GM18517 (cell line): ENCODE measurements at regions not wholly inside any gene's neighbourhood (a gene's known extent, or its start where the extent isn't known, plus 50 kb on each side); places are given as distances from the start of the nearest gene placed in this dataset.

Source experiments
- ATAC-seq: cut with Tn5 transposase; IDR thresholded peaks from one replicate; pipeline ENCODE4 v1.9.1; 2021; ENCODE audit warnings: mild to moderate bottlenecking, moderate library complexity; ENCODE audit not compliant: unreplicated experiment

GRCh38 chr1:182295697-182296096 is 95.9 kb downstream of the GLUL start:
- no peak for ATAC-seq

- ATAC-seq: no peak
Observed at GRCh38 chr1:182293119-182293589, 98.4 kb downstream of the GLUL start.

GRCh38 chr1:182292193-182292741 is 99.3 kb downstream of the GLUL start:
- ATAC-seq: no peak

GRCh38 chr1:182291584-182292192 is 99.9 kb downstream of the GLUL start:
- ATAC-seq: no peak

DNA sequence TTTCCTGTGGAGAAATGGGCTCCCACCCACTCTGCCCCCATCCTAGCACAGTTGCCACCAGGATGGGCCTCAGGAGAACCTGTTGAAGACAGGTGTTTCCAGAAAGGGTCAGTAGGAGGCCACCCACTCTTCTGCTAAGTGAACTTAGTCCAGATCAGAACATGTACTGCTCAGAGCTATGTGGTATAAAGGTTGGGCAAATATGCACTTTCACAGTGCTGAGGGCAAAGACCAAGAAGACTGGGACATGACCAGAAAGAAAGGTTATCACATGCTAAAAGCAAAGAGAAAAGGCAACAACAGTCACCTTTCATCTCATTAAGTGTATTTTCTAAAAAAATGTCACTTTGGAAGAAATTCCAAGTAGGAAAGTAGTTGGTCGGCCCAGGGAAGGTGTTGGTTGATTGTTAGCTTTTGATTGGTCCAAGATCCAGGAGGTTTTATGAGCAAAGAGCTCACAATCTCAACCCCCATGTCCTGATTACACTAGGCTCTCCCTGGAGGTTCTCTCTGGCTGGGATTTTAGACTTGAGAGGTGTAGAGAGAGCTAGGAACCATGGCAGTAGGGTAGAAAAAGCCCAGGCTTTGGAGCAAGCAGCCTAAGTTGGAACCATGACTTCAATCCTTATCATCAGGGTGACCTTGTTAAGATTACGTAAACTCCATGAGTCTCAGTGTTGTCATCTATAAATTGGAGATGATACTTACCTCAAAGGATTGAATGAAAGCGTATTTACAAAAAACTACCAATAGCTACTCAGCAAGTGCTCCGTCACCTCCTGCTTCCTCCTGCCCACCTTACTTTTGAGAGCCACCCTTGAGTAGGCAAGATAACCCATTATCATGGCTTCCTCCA is 102.6 kb downstream of the GLUL start:
- ATAC-seq: no peak

GRCh38 chr1:182286761-182287160 is 104.8 kb downstream of the GLUL start:
- ATAC-seq: no peak

DNA sequence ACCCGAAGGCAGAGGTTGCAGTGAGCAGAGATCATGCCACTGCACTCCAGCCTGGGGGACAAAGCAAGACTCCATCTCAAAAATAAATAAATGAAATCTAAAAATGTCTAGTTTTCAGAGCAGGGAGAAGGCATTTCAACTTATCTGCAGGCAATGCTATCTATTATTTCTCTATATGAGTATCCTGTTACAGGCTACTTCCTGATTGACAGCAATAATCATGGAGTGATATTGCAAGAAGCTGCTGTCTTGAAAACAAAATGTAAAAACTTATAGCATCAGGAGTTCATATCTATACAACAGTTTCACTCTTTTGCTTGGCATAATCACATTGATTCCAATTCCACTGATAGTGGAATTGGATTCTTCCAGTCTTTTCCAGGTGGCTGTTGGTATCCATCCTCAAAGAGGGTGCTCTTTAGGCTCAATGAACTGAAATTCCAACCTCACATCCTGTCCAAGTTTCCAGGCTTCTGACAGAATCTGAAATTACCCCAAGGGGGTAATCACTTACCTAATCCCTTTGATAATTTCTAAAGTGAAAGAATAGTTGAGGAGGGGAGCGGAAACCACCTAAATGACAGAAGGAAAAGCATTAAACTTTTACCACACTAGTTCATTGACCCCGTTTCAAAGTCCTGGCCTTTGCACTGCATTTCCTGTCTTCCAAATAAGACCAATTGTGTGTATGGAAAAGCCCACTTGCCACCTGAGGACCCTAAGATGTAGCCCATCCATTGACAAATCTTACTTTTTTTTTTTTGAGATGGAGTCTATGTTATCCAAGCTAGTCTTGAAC is 107.6 kb downstream of the GLUL start:
- ATAC-seq: no peak

DNA sequence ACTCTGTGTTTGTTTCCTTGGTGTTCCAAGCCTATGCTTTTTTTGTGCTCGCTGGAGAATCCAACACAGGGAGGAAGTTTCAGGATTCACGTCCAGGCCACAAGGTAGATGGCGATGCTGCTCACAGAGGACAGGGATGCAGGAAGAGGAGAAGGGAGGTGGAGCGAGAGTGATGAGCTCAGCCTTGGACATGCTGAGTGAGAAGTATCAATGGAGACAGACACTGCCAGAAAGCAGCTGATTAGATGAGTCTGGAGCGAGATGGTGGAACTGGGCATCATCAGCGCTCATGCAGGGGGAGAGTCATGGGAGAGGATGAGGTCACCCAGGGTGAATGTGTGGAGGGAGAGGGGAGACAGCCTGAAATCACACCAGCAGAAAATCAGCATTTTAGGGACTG is 110.0 kb downstream of the GLUL start:
- no peak for ATAC-seq

- no peak for ATAC-seq
Observed at GRCh38 chr1:182280504-182280900, 111.1 kb downstream of the GLUL start.

DNA sequence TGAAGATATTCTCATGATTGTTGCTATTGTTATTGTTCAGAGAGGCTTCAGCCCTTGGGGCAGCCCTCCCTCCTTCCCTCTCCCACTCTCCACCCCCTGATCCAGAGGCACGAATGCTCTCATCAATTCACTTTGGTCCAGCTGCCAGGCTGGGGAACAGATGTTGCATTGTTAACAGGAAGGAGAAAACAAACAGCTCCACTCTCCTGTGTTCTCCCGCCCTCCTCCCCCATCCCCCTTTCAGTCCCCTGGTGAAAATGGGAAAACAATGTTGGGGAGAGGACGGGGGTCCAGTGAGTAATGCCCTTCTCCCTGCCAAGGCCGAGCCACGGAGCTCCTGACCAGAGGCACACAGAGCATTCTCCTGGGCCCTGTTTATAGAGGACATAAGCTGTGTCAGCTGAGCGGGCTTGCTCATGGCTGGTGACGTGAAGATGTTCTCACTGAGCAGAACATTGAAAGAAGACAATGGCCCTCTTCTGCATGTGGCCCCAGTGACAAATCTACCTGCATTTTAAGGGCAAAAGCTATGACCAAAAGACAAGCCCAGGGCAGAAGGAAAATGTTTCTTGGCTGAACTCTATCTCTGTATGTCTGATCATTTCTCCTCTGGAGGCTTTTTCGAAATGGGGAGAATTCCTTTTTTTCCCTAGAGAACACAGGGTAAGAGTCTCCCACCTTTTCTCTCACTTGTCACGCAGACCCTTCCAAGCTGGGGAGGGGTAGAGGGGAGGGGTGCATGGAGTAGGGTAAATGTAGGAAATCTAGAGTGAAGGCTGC is 111.7 kb downstream of the GLUL start:
- ATAC-seq: no peak

- ATAC-seq: no peak
Observed at GRCh38 chr1:182279302-182279701, 112.3 kb downstream of the GLUL start.

- no peak for ATAC-seq
Observed at GRCh38 chr1:182278144-182279054, 113.2 kb downstream of the GLUL start.

GRCh38 chr1:182275271-182275670 is 116.3 kb downstream of the GLUL start:
- ATAC-seq: no peak

GRCh38 chr1:182274618-182275017 is 117.0 kb downstream of the GLUL start:
- ATAC-seq: no peak

DNA sequence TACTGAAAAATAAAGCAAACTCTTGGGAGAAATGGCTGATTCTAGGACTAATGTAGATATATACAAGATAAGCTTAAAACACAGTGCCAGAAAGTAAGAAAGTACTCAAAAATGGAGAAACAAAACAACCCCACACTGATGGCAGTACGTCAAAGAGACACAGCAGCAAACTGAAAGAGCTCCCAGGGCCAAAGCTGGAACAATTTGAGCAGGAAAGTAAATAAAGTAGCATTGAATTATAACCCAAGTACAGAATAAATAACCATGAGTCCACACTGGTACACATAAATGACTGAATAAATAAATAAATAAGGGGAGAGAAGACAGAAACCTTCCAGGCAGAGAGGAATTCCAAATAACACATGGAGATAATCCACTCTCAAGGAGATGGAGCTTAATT is 120.9 kb downstream of the GLUL start:
- ATAC-seq: no peak

GRCh38 chr1:182269097-182269496 is 122.5 kb downstream of the GLUL start:
- no peak for ATAC-seq

DNA sequence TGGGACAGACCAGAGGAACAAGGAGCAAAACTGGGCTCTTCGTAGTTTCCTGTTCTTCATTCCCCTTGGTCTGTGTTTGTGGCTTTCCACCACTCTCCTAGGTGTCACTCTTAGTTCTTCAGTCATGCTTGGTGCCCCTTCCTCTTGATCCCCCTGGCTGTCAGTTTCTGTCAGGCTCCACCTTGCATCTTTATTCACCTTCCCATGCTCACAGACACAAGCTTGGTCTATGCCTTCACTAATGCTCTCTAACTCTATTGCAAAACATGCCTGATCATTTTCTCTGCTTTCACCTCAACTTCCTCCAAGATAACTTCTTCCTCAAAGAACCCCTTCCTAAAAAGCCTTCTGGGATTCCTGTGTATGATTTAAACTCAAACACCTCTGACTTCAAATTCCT is 122.9 kb downstream of the GLUL start:
- no peak for ATAC-seq

DNA sequence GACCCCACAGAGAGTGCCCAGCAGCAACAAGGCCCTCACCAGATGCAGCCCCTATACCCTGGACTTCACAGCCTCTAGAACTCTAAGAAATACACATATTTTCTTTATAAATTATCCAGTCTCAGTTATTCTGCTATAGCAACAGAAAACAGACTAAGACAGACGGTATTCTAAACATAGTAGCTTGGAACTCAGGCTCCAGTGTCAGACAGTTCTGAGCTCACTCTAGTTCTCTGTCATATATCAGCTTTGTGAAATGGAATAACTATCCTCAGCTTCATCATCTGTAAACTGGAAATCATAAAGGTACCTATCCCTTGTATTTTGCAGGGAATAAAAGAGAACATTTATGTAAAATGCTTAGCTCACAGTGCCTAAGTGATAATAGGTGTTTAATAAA is 127.4 kb downstream of the GLUL start:
- ATAC-seq: no peak

DNA sequence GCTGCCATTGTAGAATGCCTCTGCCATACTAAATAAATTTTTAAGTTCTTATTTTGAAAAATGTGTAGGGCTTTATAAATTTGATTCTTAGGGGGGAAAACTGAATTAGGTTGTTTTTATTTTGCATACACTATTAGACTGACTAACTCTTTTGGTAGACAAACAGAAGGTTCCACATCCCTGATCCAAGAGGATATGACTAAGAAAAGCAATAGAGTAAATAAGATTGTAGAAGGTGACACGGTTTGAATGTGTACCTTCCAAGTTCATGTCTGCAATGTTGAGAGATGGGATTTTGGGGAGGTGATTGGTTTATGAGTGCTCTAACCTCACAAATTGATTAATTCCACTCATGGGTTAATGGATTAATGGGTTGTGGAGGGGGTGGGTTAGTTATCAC is 127.9 kb downstream of the GLUL start:
- ATAC-seq: no peak

- ATAC-seq: no peak
Observed at GRCh38 chr1:182262425-182262824, 129.2 kb downstream of the GLUL start.
